ENCODE measurements at regions not wholly inside any gene's neighbourhood (a gene's known extent, or its start where the extent isn't known, plus 50 kb on each side); places are given as distances from the start of the nearest gene placed in this dataset.
"Not testable (repeated sequence)": the region's sequence is repeated elsewhere in the genome, so short reads cannot be mapped to it uniquely, and the experiment has no call there.

GRCh38 chr2:115946341-115946740 is 1503.9 kb downstream of the DPP10 start:
- no peak overlapping the region for H3K4me3 ChIP-seq (ENCODE audit: low read depth, low read length)
- TF ChIP-seq CTCF (IDR thresholded peaks at IDR 0.05; ENCODE audit: insufficient read depth, low read depth, low read length) = no peak
- DNase-seq (ENCODE audit: low read depth) = no peak

GRCh38 chr2:115946891-115947290 is 1504.5 kb downstream of the DPP10 start:
- no peak for DNase-seq (ENCODE audit: low read depth)
- TF ChIP-seq CTCF (IDR thresholded peaks at IDR 0.05; ENCODE audit: insufficient read depth, low read depth, low read length) = no peak
- no peak overlapping the region for H3K4me3 ChIP-seq (ENCODE audit: low read depth, low read length)

DNA sequence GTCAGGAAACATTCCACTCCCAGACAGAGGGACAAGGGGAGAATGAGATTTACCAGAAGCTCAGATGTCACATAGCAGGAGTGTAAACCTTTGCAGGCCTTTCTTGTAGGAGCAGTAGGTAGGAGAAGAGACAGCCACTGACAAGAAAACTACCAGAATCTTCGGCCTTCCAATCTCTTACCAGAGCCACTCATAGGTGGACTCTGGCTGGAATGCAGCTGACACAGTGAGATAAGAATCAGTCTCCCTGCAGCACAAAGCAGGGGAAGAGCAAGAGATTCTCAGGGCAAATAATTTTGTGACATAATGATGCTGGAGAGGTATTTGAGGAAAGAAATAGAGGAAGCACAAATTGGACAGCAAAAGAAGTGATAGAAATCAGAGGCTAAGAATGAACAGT is 1534.5 kb downstream of the DPP10 start:
- no peak for TF ChIP-seq CTCF (IDR thresholded peaks at IDR 0.05; ENCODE audit: insufficient read depth, low read depth, low read length)
- H3K4me3 ChIP-seq (ENCODE audit: low read depth, low read length) = no peak overlapping the region
- no peak for DNase-seq (ENCODE audit: low read depth)

DNA sequence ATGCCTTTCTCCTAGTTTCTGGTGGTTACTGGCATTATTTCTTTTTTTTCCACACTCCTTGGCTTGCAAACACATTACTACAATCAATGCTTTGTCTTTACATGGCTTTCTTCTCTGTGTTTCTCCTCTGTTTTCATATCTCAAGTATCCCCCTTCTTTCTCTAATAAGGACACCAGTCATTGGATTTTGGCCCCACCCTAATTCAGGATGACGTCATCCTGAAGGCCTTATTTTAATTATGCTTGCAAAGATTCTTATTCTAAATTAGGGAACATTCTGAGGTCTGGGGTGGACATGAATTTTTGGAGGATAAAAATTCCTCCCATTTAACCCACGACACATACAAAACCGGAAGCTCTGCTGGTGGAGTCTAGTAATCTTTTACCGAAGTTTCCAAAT is 1556.6 kb downstream of the DPP10 start:
- no peak for TF ChIP-seq CTCF (IDR thresholded peaks at IDR 0.05; ENCODE audit: insufficient read depth, low read depth, low read length)
- no peak for DNase-seq (ENCODE audit: low read depth)
- H3K4me3 ChIP-seq (ENCODE audit: low read depth, low read length) = no peak overlapping the region

DNA sequence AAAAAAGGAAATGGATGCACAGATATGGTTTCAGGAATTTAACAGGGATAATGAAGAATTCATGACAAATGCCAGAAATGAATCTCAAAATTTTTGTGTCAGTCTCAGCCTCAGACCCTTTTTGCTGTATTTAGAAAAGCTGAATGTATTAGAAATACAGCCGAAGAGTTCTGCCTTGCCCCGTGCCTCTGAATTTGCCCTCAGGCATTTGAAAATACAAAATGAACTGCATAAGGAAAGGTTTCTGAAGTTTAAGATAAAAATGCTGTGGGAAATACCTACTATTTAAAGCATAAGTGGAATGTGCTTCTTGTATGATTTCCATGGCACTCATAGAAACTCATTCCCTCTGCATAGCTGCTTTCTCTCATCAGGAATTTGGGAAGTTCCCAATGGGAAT is 1580.6 kb downstream of the DPP10 start:
- DNase-seq (ENCODE audit: low read depth) = no peak
- H3K4me3 ChIP-seq (ENCODE audit: low read depth, low read length) = no peak overlapping the region
- TF ChIP-seq CTCF (IDR thresholded peaks at IDR 0.05; ENCODE audit: insufficient read depth, low read depth, low read length) = no peak

DNA sequence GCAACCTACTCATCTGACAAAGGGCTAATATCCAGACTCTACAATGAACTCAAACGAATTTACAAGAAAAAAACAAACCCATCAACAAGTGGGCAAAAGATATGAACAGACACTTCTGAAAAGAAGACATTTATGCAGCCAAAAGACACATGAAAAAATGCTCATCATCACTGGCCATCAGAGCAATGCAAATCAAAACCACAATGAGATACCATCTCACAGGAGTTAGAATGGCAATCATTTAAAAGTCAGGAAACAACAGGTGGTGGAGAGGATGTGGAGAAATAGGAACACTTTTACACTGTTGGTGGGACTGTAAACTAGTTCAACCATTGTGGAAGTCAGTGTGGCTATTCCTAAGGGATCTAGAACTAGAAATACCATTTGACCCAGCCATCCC is 1596.3 kb downstream of the DPP10 start:
- not testable (repeated sequence) for H3K4me3 ChIP-seq (ENCODE audit: low read depth, low read length); DNase-seq (ENCODE audit: low read depth)

GRCh38 chr2:116042530-116042929 is 1600.1 kb downstream of the DPP10 start:
- TF ChIP-seq CTCF (IDR thresholded peaks at IDR 0.05; ENCODE audit: insufficient read depth, low read depth, low read length) = no peak
- H3K4me3 ChIP-seq (ENCODE audit: low read depth, low read length) = no peak overlapping the region
- DNase-seq (ENCODE audit: low read depth) = no peak

All from fibroblast of villous mesenchyme (primary cell).